Endothelial cell (in vitro differentiated cells): ENCODE measurements at regions not wholly inside any gene's neighbourhood (a gene's known extent, or its start where the extent isn't known, plus 50 kb on each side); places are given as distances from the start of the nearest gene placed in this dataset.
"Not testable (repeated sequence)": the region's sequence is repeated elsewhere in the genome, so short reads cannot be mapped to it uniquely, and the experiment has no call there.

ENCODE experiments used
- DNase-seq: peaks from one replicate; pipeline ENCODE4 v3.0.0; 2021; ENCODE audit warnings: low spot score
- H3K27ac Mint-ChIP-seq: one replicate; pipeline ENCODE4 v1.8.0; 2021; ENCODE audit warnings: mixed read lengths, inconsistent platforms; ENCODE audit not compliant: unreplicated experiment
- H3K27me3 Mint-ChIP-seq: one replicate; pipeline ENCODE4 v1.8.0; 2021; ENCODE audit warnings: mild to moderate bottlenecking, moderate library complexity, mixed read lengths, inconsistent platforms; ENCODE audit not compliant: unreplicated experiment
- H3K36me3 Mint-ChIP-seq: one replicate; pipeline ENCODE4 v1.8.0; 2021; ENCODE audit warnings: mild to moderate bottlenecking, low read depth, mixed read lengths, inconsistent platforms; ENCODE audit not compliant: unreplicated experiment
- H3K4me1 Mint-ChIP-seq: one replicate; pipeline ENCODE4 v1.8.0; 2021; ENCODE audit warnings: mild to moderate bottlenecking, mixed read lengths, inconsistent platforms; ENCODE audit not compliant: unreplicated experiment
- H3K4me3 Mint-ChIP-seq: one replicate; pipeline ENCODE4 v1.8.0; 2021; ENCODE audit warnings: mild to moderate bottlenecking, mixed read lengths, inconsistent platforms; ENCODE audit not compliant: unreplicated experiment
- H3K9me3 Mint-ChIP-seq: one replicate; pipeline ENCODE4 v1.8.0; 2021; ENCODE audit warnings: mixed read lengths, inconsistent platforms; ENCODE audit not compliant: unreplicated experiment
- CTCF ChIP-seq: fragments of 200-600 bp; sonication (generic); IDR thresholded peaks from one replicate; pipeline ENCODE4 v1.5.0; 2021; ENCODE audit warnings: antibody characterized with exemption; ENCODE audit not compliant: unreplicated experiment

GRCh38 chr11:71750908-71751307 is 82.1 kb upstream of the DEFB108B start:
- not testable (repeated sequence) for H3K36me3 Mint-ChIP-seq, H3K27me3 Mint-ChIP-seq, H3K27ac Mint-ChIP-seq, H3K9me3 Mint-ChIP-seq, DNase-seq, H3K4me3 Mint-ChIP-seq
- H3K4me1 Mint-ChIP-seq = peaks cover 15% of the 10 kb centered on the region
- TF ChIP-seq CTCF = peak; percentile 23

- not testable (repeated sequence) for H3K4me3 Mint-ChIP-seq, DNase-seq, H3K9me3 Mint-ChIP-seq, H3K27me3 Mint-ChIP-seq, H3K4me1 Mint-ChIP-seq, H3K27ac Mint-ChIP-seq, H3K36me3 Mint-ChIP-seq
These were observed 68.1 kb upstream of the DEFB108B start for GRCh38 chr11:71764695-71765491.

DNA sequence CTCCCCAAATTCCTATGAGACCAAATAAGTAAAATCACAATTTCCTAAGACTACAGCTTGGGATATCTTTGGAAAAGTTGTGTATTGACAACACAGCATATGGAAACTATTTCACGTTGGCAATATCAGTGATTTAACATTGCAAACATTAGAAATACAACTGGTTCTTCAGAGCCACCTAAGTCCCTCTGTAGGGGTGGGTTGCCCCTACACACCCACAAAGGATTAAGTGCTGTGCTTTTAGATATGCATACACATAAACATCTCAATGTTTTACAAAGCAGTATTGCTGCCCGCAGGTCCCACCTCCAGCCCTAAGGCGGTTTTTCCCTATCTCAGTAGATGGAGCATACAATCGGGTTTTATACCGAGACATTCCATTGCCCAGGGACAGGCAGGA is 66.0 kb upstream of the DEFB108B start:
- H3K9me3 Mint-ChIP-seq, DNase-seq, H3K4me3 Mint-ChIP-seq, H3K27ac Mint-ChIP-seq, H3K27me3 Mint-ChIP-seq, H3K4me1 Mint-ChIP-seq, H3K36me3 Mint-ChIP-seq: not testable (repeated sequence)

DNA sequence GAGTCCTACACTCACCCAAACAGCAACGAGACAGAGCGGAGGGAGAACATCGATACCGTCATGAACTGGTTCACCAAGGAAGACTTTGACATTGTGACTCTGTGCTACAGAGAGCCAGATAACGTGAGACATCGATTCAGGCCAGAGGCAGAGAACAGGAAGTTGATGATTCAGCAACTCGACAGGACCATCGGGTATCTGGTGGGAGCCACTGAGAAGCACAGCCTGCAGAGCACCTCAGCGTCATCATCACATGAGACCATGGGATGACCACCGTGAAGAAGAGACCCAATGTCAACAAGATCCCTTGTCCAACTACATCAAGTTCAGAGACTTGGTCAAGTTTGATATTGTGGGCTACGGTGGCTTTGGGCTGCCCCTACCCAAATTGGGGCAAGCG is 60.8 kb upstream of the DEFB108B start:
- H3K36me3 Mint-ChIP-seq, H3K4me3 Mint-ChIP-seq, H3K4me1 Mint-ChIP-seq, H3K27me3 Mint-ChIP-seq, H3K9me3 Mint-ChIP-seq, DNase-seq, H3K27ac Mint-ChIP-seq: not testable (repeated sequence)

DNA sequence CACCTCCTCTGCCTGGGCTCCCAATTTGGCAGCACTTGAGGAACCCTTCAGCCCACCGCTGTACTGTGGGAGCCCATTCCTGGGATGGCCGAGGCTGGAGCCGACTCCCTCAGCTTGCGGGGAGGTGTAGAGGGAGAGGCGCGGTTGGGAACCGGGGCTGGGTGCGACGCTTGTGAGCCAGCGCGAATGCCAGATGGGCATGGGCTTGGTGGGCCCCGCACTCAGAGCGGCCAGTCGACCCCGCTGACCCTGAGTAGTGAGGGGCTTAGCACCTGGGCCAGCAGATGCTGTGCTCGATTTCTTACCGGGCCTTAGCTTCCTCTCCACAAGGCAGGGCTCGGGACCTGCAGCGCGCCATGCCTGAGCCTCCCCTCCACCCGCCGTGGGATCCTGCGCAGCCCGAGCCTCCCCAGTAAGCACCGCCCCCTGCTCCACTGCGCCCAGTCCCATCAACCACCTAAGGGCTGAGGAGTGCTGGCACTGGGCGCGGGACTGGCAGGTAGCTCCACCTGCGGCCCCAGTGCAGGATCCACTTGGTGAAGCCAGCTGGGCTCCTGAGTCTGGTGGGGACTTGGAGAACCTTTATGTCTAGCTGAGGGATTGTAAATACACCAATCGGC is 58.3 kb upstream of the DEFB108B start:
- no peak overlapping the region for H3K4me3 Mint-ChIP-seq
- no peak for TF ChIP-seq CTCF
- no peaks in the 10 kb centered on the region for H3K9me3 Mint-ChIP-seq
- no peak overlapping the region for H3K27ac Mint-ChIP-seq
- H3K27me3 Mint-ChIP-seq = no peaks in the 10 kb centered on the region
- no peak for DNase-seq
- no peaks in the 10 kb centered on the region for H3K36me3 Mint-ChIP-seq
- H3K4me1 Mint-ChIP-seq = no peaks in the 10 kb centered on the region

- not testable (repeated sequence) for H3K36me3 Mint-ChIP-seq, H3K27me3 Mint-ChIP-seq, DNase-seq, H3K4me3 Mint-ChIP-seq, H3K9me3 Mint-ChIP-seq, H3K27ac Mint-ChIP-seq, H3K4me1 Mint-ChIP-seq
These were observed 52.9 kb upstream of the DEFB108B start for GRCh38 chr11:71780116-71780515.

DNA sequence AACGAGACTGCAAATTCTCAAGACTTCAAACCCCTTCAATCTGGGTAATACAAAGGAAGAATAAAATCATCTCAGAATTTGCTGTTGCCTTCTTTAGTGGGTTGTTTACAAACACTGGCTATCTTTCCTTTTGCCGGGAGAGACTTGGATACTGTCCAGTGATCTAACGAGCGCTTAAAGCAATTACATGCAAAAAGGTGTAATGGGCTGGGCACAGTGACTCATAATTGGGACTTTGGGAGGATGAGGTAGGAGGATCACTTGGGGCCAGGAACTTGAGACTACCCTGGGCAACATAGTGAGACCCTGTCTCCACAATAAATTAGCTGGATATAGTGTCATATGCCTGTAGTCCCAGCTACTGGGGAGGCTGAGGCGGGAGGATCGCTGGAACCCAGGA is 52.2 kb upstream of the DEFB108B start:
- not testable (repeated sequence) for H3K27me3 Mint-ChIP-seq, H3K4me3 Mint-ChIP-seq, H3K27ac Mint-ChIP-seq, DNase-seq, H3K4me1 Mint-ChIP-seq, H3K36me3 Mint-ChIP-seq, H3K9me3 Mint-ChIP-seq

DNA sequence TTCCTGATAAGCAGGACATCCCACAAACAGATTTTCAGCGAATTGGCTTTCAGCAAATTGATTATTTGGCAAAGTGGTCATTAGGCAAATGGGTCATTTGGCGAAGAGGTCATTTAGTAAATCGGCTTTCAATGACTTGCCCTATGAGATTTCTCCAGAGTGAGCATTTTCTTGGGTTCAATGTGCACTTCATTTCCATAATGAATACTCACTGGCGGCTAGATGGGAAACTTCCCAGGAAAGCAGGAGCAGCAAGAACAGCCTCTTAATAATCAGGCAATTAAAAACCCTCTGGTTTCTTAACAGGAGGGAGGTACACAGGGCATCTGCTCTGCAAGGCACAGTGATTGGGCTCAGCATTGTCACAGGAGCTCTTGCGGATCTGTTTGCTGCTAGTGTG is 51.5 kb upstream of the DEFB108B start:
- H3K9me3 Mint-ChIP-seq, H3K4me1 Mint-ChIP-seq, H3K27ac Mint-ChIP-seq, H3K4me3 Mint-ChIP-seq, DNase-seq, H3K36me3 Mint-ChIP-seq, H3K27me3 Mint-ChIP-seq: not testable (repeated sequence)

GRCh38 chr11:71782229-71782861 is 50.7 kb upstream of the DEFB108B start:
- not testable (repeated sequence) for H3K27me3 Mint-ChIP-seq, H3K4me1 Mint-ChIP-seq, DNase-seq, H3K36me3 Mint-ChIP-seq, H3K27ac Mint-ChIP-seq, H3K9me3 Mint-ChIP-seq, H3K4me3 Mint-ChIP-seq

- H3K27me3 Mint-ChIP-seq, DNase-seq, H3K36me3 Mint-ChIP-seq, H3K4me1 Mint-ChIP-seq, H3K4me3 Mint-ChIP-seq, H3K27ac Mint-ChIP-seq, H3K9me3 Mint-ChIP-seq: not testable (repeated sequence)
These were observed 49.8 kb upstream of the DEFB108B start for GRCh38 chr11:71783191-71783590.
